ENCODE measurements at regions not wholly inside any gene's neighbourhood (a gene's known extent, or its start where the extent isn't known, plus 50 kb on each side); places are given as distances from the start of the nearest gene placed in this dataset.

GRCh38 chr3:164550857-164551256, 527.4 kb downstream of the SI start:
- Histone ChIP-seq H3K36me3 (no peaks in the 10 kb centered on the region), H3K27me3 (no peaks in the 10 kb centered on the region), H3K9me3 (no peaks in the 10 kb centered on the region), H3K27ac (no peak overlapping the region), H3K4me3 (no peak overlapping the region), H3K4me1 (no peaks in the 10 kb centered on the region)
- DNase-seq: no peak
- TF ChIP-seq, protein P1, sequence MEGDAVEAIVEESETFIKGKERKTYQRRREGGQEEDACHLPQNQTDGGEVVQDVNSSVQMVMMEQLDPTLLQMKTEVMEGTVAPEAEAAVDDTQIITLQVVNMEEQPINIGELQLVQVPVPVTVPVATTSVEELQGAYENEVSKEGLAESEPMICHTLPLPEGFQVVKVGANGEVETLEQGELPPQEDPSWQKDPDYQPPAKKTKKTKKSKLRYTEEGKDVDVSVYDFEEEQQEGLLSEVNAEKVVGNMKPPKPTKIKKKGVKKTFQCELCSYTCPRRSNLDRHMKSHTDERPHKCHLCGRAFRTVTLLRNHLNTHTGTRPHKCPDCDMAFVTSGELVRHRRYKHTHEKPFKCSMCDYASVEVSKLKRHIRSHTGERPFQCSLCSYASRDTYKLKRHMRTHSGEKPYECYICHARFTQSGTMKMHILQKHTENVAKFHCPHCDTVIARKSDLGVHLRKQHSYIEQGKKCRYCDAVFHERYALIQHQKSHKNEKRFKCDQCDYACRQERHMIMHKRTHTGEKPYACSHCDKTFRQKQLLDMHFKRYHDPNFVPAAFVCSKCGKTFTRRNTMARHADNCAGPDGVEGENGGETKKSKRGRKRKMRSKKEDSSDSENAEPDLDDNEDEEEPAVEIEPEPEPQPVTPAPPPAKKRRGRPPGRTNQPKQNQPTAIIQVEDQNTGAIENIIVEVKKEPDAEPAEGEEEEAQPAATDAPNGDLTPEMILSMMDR (IDR thresholded peaks at IDR 0.05): no peak
- TF ChIP-seq EP300 (IDR thresholded peaks at IDR 0.05): no peak
- intact Hi-C loops (cut with DNase I): no loop called here

- Histone ChIP-seq H3K36me3 (no peaks in the 10 kb centered on the region), H3K27ac (no peak overlapping the region), H3K4me3 (no peak overlapping the region), H3K27me3 (no peaks in the 10 kb centered on the region), H3K9me3 (no peaks in the 10 kb centered on the region), H3K4me1 (no peaks in the 10 kb centered on the region)
- intact Hi-C loops (cut with DNase I): no loop called here
- 74 to 84% methylated on average over 2 of the region's 2 CpGs for WGBS, 2 donors
- no peak for TF ChIP-seq POLR2AphosphoS5 (IDR thresholded peaks at IDR 0.05)
- TF ChIP-seq EP300 (IDR thresholded peaks at IDR 0.05): no peak
- TF ChIP-seq, protein P1 (IDR thresholded peaks at IDR 0.05): no peak
- TF ChIP-seq POLR2A (IDR thresholded peaks at IDR 0.05): no peak
- DNase-seq: no peak
Observed at GRCh38 chr3:164539215-164539614, 539.1 kb downstream of the SI start.

DNA sequence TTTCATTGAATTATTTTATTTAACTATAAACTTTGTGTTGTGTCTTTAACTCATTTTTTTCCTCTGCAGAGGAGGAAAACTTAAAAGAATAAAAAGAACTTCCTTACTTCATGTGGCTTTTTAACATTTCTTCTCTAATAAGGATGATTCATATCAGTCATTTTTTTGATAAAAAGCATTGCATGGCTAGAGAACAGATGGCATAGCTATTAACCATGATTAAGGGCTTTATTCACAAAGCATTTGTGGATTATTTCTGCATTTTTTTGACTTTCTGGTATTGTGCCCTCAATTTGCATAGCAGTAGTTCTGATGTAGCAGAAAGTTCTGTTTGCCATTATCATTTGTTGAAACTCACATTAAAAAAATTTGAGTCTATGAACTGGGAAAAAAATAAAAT, 540.8 kb downstream of the SI start:
- intact Hi-C loops (cut with DNase I): no loop called here
- Histone ChIP-seq H3K9me3 (no peaks in the 10 kb centered on the region), H3K4me3 (no peak overlapping the region), H3K36me3 (no peaks in the 10 kb centered on the region), H3K27ac (no peak overlapping the region), H3K27me3 (no peaks in the 10 kb centered on the region), H3K4me1 (no peaks in the 10 kb centered on the region)
- TF ChIP-seq EP300 (IDR thresholded peaks at IDR 0.05) (no peak), POLR2A (IDR thresholded peaks at IDR 0.05) (no peak), POLR2AphosphoS5 (IDR thresholded peaks at IDR 0.05) (no peak)
- TF ChIP-seq, protein P1 (IDR thresholded peaks at IDR 0.05): no peak
- no peak for DNase-seq

GRCh38 chr3:164533275-164533674, 545.0 kb downstream of the SI start:
- Histone ChIP-seq H3K27ac (no peak overlapping the region), H3K4me1 (no peaks in the 10 kb centered on the region), H3K36me3 (no peaks in the 10 kb centered on the region), H3K9me3 (no peaks in the 10 kb centered on the region), H3K4me3 (no peak overlapping the region), H3K27me3 (no peaks in the 10 kb centered on the region)
- 79 to 81% methylated on average over 3 of the region's 3 CpGs for WGBS, 2 donors
- intact Hi-C loops (cut with DNase I): no loop called here
- DNase-seq: no peak
- no peak for TF ChIP-seq EP300 (IDR thresholded peaks at IDR 0.05)
- no peak for TF ChIP-seq POLR2AphosphoS5 (IDR thresholded peaks at IDR 0.05)
- TF ChIP-seq, protein P1 (IDR thresholded peaks at IDR 0.05): no peak
- no peak for TF ChIP-seq POLR2A (IDR thresholded peaks at IDR 0.05)

GRCh38 chr3:164526250-164526649, 552.0 kb downstream of the SI start:
- TF ChIP-seq EP300 (IDR thresholded peaks at IDR 0.05) (no peak), POLR2AphosphoS5 (IDR thresholded peaks at IDR 0.05) (no peak), POLR2A (IDR thresholded peaks at IDR 0.05) (no peak)
- TF ChIP-seq, protein P1 (IDR thresholded peaks at IDR 0.05): no peak
- WGBS, 2 donors: 84 to 92% methylated on average over 2 of the region's 2 CpGs

More at GRCh38 chr3:164526250-164526649, 552.0 kb downstream of the SI start:
- H3K4me1 ChIP-seq: no peaks in the 10 kb centered on the region
- no peak overlapping the region for H3K4me3 ChIP-seq
- no peak overlapping the region for H3K27ac ChIP-seq
- intact Hi-C loops (cut with DNase I): no loop called here
- no peaks in the 10 kb centered on the region for H3K9me3 ChIP-seq
- H3K36me3 ChIP-seq: no peaks in the 10 kb centered on the region
- no peak for DNase-seq
- no peaks in the 10 kb centered on the region for H3K27me3 ChIP-seq
